ENCODE measurements at regions not wholly inside any gene's neighbourhood (a gene's known extent, or its start where the extent isn't known, plus 50 kb on each side); places are given as distances from the start of the nearest gene placed in this dataset.
A peak's percentile ranks its signal among the peaks of the same experiment; 100 is the strongest.

- Histone ChIP-seq H4K5ac (ENCODE audit: low read length) (no peak overlapping the region), H3K56ac (ENCODE audit: low read length) (no peak overlapping the region), H3K9ac (ENCODE audit: low read length) (no peak overlapping the region), H3K4me3 (ENCODE audit: low read length) (no peak overlapping the region), H2BK120ac (ENCODE audit: low read depth, low read length) (no peak overlapping the region), H2AK5ac (ENCODE audit: low read length) (no peak overlapping the region), H3K4ac (ENCODE audit: low read depth, low read length) (no peak overlapping the region), H3K4me1 (ENCODE audit: control insufficient read depth, low read depth, low read length) (peaks cover 1% of the 10 kb centered on the region), H3K79me1 (ENCODE audit: low read length) (no peaks in the 10 kb centered on the region), H4K8ac (ENCODE audit: low read depth, low read length) (no peak overlapping the region), H3K23ac (ENCODE audit: low read length) (no peak overlapping the region), H3K18ac (ENCODE audit: low read length) (no peak overlapping the region), H3K4me2 (ENCODE audit: low read length) (no peak overlapping the region), H3K79me2 (ENCODE audit: control insufficient read depth, insufficient read depth, low read length) (no peaks in the 10 kb centered on the region), H2BK15ac (replicated peaks; ENCODE audit: low read depth) (no peak overlapping the region), H2BK5ac (ENCODE audit: low read length) (no peak overlapping the region), H3K27ac (ENCODE audit: low read depth, low read length) (no peak overlapping the region), H3K36me3 (ENCODE audit: control insufficient read depth, insufficient read depth, low read length) (no peaks in the 10 kb centered on the region), H3K27me3 (ENCODE audit: insufficient read depth, low read length, poor library complexity) (no peaks in the 10 kb centered on the region)
- DNase-seq = no peak
Observed at GRCh38 chr5:57858905-57859304, 376.3 kb upstream of the ACTBL2 start.

- H3K4me3 ChIP-seq (ENCODE audit: low read length) = no peak overlapping the region
- H3K9ac ChIP-seq (ENCODE audit: low read length) = no peak overlapping the region
- H3K79me1 ChIP-seq (ENCODE audit: low read length) = no peaks in the 10 kb centered on the region
- H3K36me3 ChIP-seq (ENCODE audit: control insufficient read depth, insufficient read depth, low read length) = no peaks in the 10 kb centered on the region
- no peak overlapping the region for H2AK5ac ChIP-seq (ENCODE audit: low read length)
- H4K8ac ChIP-seq (ENCODE audit: low read depth, low read length) = no peak overlapping the region
- no peak overlapping the region for H4K5ac ChIP-seq (ENCODE audit: low read length)
- no peak for DNase-seq
- no peak overlapping the region for H3K27ac ChIP-seq (ENCODE audit: low read depth, low read length)
- no peak overlapping the region for H3K4ac ChIP-seq (ENCODE audit: low read depth, low read length)
- no peak overlapping the region for H2BK120ac ChIP-seq (ENCODE audit: low read depth, low read length)
- no peak overlapping the region for H2BK5ac ChIP-seq (ENCODE audit: low read length)
- H3K56ac ChIP-seq (ENCODE audit: low read length) = no peak overlapping the region
- no peak overlapping the region for H3K4me2 ChIP-seq (ENCODE audit: low read length)
- no peak overlapping the region for H2BK15ac ChIP-seq (replicated peaks; ENCODE audit: low read depth)
- peaks cover 1% of the 10 kb centered on the region for H3K4me1 ChIP-seq (ENCODE audit: control insufficient read depth, low read depth, low read length)
- no peak overlapping the region for H3K18ac ChIP-seq (ENCODE audit: low read length)
- H3K23ac ChIP-seq (ENCODE audit: low read length) = no peak overlapping the region
- H3K79me2 ChIP-seq (ENCODE audit: control insufficient read depth, insufficient read depth, low read length) = no peaks in the 10 kb centered on the region
- no peaks in the 10 kb centered on the region for H3K27me3 ChIP-seq (ENCODE audit: insufficient read depth, low read length, poor library complexity)
Observed at GRCh38 chr5:57857696-57858095, 375.1 kb upstream of the ACTBL2 start.

GRCh38 chr5:57855831-57856230 lies 373.2 kb upstream of the ACTBL2 start:
- Histone ChIP-seq H3K79me1 (ENCODE audit: low read length) (no peaks in the 10 kb centered on the region), H3K4me2 (ENCODE audit: low read length) (no peak overlapping the region), H2BK120ac (ENCODE audit: low read depth, low read length) (no peak overlapping the region), H2BK5ac (ENCODE audit: low read length) (no peak overlapping the region), H3K56ac (ENCODE audit: low read length) (no peak overlapping the region), H3K27ac (ENCODE audit: low read depth, low read length) (no peak overlapping the region), H3K4me1 (ENCODE audit: control insufficient read depth, low read depth, low read length) (no peaks in the 10 kb centered on the region), H3K4me3 (ENCODE audit: low read length) (no peak overlapping the region), H3K36me3 (ENCODE audit: control insufficient read depth, insufficient read depth, low read length) (no peaks in the 10 kb centered on the region), H4K8ac (ENCODE audit: low read depth, low read length) (no peak overlapping the region), H3K27me3 (ENCODE audit: insufficient read depth, low read length, poor library complexity) (no peaks in the 10 kb centered on the region), H3K18ac (ENCODE audit: low read length) (no peak overlapping the region), H2AK5ac (ENCODE audit: low read length) (no peak overlapping the region), H3K79me2 (ENCODE audit: control insufficient read depth, insufficient read depth, low read length) (no peaks in the 10 kb centered on the region), H3K23ac (ENCODE audit: low read length) (no peak overlapping the region), H3K4ac (ENCODE audit: low read depth, low read length) (no peak overlapping the region), H4K5ac (ENCODE audit: low read length) (no peak overlapping the region), H2BK15ac (replicated peaks; ENCODE audit: low read depth) (no peak overlapping the region), H3K9ac (ENCODE audit: low read length) (no peak overlapping the region)
- DNase-seq = no peak
- WGBS (ENCODE audit: extremely low coverage, insufficient coverage, low lambda C conversion rate) = no CpG with 5 or more reads among the region's 2 CpGs

GRCh38 chr5:57853929-57854697 lies 371.5 kb upstream of the ACTBL2 start:
- no peaks in the 10 kb centered on the region for H3K27me3 ChIP-seq (ENCODE audit: insufficient read depth, low read length, poor library complexity)
- H3K4me3 ChIP-seq (ENCODE audit: low read length) = no peak overlapping the region
- no peak overlapping the region for H4K5ac ChIP-seq (ENCODE audit: low read length)
- no peak overlapping the region for H3K56ac ChIP-seq (ENCODE audit: low read length)
- no peak overlapping the region for H3K27ac ChIP-seq (ENCODE audit: low read depth, low read length)
- no peak overlapping the region for H2AK5ac ChIP-seq (ENCODE audit: low read length)
- no peak overlapping the region for H2BK15ac ChIP-seq (replicated peaks; ENCODE audit: low read depth)
- H3K4me1 ChIP-seq (ENCODE audit: control insufficient read depth, low read depth, low read length) = no peaks in the 10 kb centered on the region
- H3K79me2 ChIP-seq (ENCODE audit: control insufficient read depth, insufficient read depth, low read length) = no peaks in the 10 kb centered on the region
- H3K36me3 ChIP-seq (ENCODE audit: control insufficient read depth, insufficient read depth, low read length) = no peaks in the 10 kb centered on the region
- no peak overlapping the region for H3K23ac ChIP-seq (ENCODE audit: low read length)
- H3K79me1 ChIP-seq (ENCODE audit: low read length) = no peaks in the 10 kb centered on the region
- no peak overlapping the region for H3K18ac ChIP-seq (ENCODE audit: low read length)
- WGBS (ENCODE audit: extremely low coverage, insufficient coverage, low lambda C conversion rate) = no CpG with 5 or more reads among the region's 3 CpGs
- H3K9ac ChIP-seq (ENCODE audit: low read length) = no peak overlapping the region
- no peak overlapping the region for H3K4ac ChIP-seq (ENCODE audit: low read depth, low read length)
- H2BK5ac ChIP-seq (ENCODE audit: low read length) = no peak overlapping the region
- no peak for DNase-seq
- H3K4me2 ChIP-seq (ENCODE audit: low read length) = no peak overlapping the region
- H2BK120ac ChIP-seq (ENCODE audit: low read depth, low read length) = no peak overlapping the region
- no peak overlapping the region for H4K8ac ChIP-seq (ENCODE audit: low read depth, low read length)

- Histone ChIP-seq H3K27ac (ENCODE audit: low read depth, low read length) (no peak overlapping the region), H3K4ac (ENCODE audit: low read depth, low read length) (no peak overlapping the region), H4K8ac (ENCODE audit: low read depth, low read length) (no peak overlapping the region), H2BK15ac (replicated peaks; ENCODE audit: low read depth) (no peak overlapping the region), H3K36me3 (ENCODE audit: control insufficient read depth, insufficient read depth, low read length) (no peaks in the 10 kb centered on the region), H3K23ac (ENCODE audit: low read length) (no peak overlapping the region), H2BK120ac (ENCODE audit: low read depth, low read length) (no peak overlapping the region), H3K4me1 (ENCODE audit: control insufficient read depth, low read depth, low read length) (no peaks in the 10 kb centered on the region), H3K4me2 (ENCODE audit: low read length) (no peak overlapping the region), H3K4me3 (ENCODE audit: low read length) (no peak overlapping the region), H3K79me1 (ENCODE audit: low read length) (no peaks in the 10 kb centered on the region), H3K79me2 (ENCODE audit: control insufficient read depth, insufficient read depth, low read length) (no peaks in the 10 kb centered on the region), H3K9ac (ENCODE audit: low read length) (no peak overlapping the region), H2BK5ac (ENCODE audit: low read length) (no peak overlapping the region), H3K27me3 (ENCODE audit: insufficient read depth, low read length, poor library complexity) (no peaks in the 10 kb centered on the region), H3K18ac (ENCODE audit: low read length) (no peak overlapping the region), H4K5ac (ENCODE audit: low read length) (no peak overlapping the region), H2AK5ac (ENCODE audit: low read length) (no peak overlapping the region), H3K56ac (ENCODE audit: low read length) (no peak overlapping the region)
- DNase-seq = no peak
- WGBS (ENCODE audit: extremely low coverage, insufficient coverage, low lambda C conversion rate) = no CpG with 5 or more reads among the region's 1 CpG
Observed at GRCh38 chr5:57850109-57850508, 367.5 kb upstream of the ACTBL2 start.

GRCh38 chr5:57845025-57845424 lies 362.4 kb upstream of the ACTBL2 start:
- no peak overlapping the region for H3K4ac ChIP-seq (ENCODE audit: low read depth, low read length)
- H4K8ac ChIP-seq (ENCODE audit: low read depth, low read length) = no peak overlapping the region
- H3K4me3 ChIP-seq (ENCODE audit: low read length) = no peak overlapping the region
- peak overlapping the region; percentile 14 for H2BK5ac ChIP-seq (ENCODE audit: low read length)
- DNase-seq = no peak
- peak overlapping the region; percentile 4 for H2AK5ac ChIP-seq (ENCODE audit: low read length)
- H3K23ac ChIP-seq (ENCODE audit: low read length) = no peak overlapping the region
- no peak overlapping the region for H4K5ac ChIP-seq (ENCODE audit: low read length)
- no CpG with 5 or more reads among the region's 2 CpGs for WGBS (ENCODE audit: extremely low coverage, insufficient coverage, low lambda C conversion rate)
- H3K56ac ChIP-seq (ENCODE audit: low read length) = no peak overlapping the region
- H3K36me3 ChIP-seq (ENCODE audit: control insufficient read depth, insufficient read depth, low read length) = no peaks in the 10 kb centered on the region
- H3K27me3 ChIP-seq (ENCODE audit: insufficient read depth, low read length, poor library complexity) = no peaks in the 10 kb centered on the region
- no peak overlapping the region for H2BK120ac ChIP-seq (ENCODE audit: low read depth, low read length)
- H3K4me2 ChIP-seq (ENCODE audit: low read length) = no peak overlapping the region
- no peak overlapping the region for H3K27ac ChIP-seq (ENCODE audit: low read depth, low read length)
- peaks cover 7% of the 10 kb centered on the region for H3K4me1 ChIP-seq (ENCODE audit: control insufficient read depth, low read depth, low read length)
- no peaks in the 10 kb centered on the region for H3K79me1 ChIP-seq (ENCODE audit: low read length)
- H2BK15ac ChIP-seq (replicated peaks; ENCODE audit: low read depth) = peak overlapping the region; percentile 66
- peak overlapping the region; percentile 51 for H3K18ac ChIP-seq (ENCODE audit: low read length)
- H3K9ac ChIP-seq (ENCODE audit: low read length) = no peak overlapping the region
- no peaks in the 10 kb centered on the region for H3K79me2 ChIP-seq (ENCODE audit: control insufficient read depth, insufficient read depth, low read length)
